HepG2 (cell line): ENCODE measurements at regions not wholly inside any gene's neighbourhood (a gene's known extent, or its start where the extent isn't known, plus 50 kb on each side); places are given as distances from the start of the nearest gene placed in this dataset.

Source experiments
- ATAC-seq: fragments of 200-7000 bp; cut with Tn5 transposase; 3 replicates; pipeline ENCODE4 v1.9.1; 2020; ENCODE audit warnings: mild to moderate bottlenecking, moderate library complexity
- BruUV-seq: library from RNA; stranded (reverse); fragments of 400-500 nt; replicated peaks from 2 replicates; lab custom pipeline; 2021; lab: Mats Ljungman, UMichigan
- CTCF ChIA-PET: fragments of 300-600 bp; formaldehyde crosslinking; extraction: SDS; loops from one replicate; lab custom pipeline; 2021; ENCODE audit warnings: low total read pairs, inconsistent platforms, low intra/inter-chr PET ratio; lab: Yijun Ruan, JAX
- POLR2A ChIA-PET: fragments of 350-600 bp; sonication (Branson Sonifier 250); formaldehyde crosslinking; loops from one replicate; lab custom pipeline; 2020; ENCODE audit warnings: antibody characterized with exemption, inconsistent platforms; lab: Yijun Ruan, JAX
- DNase-seq: peaks from one replicate; pipeline ENCODE4 v3.0.0-alpha.2; 2015; ENCODE audit warnings: low spot score
- FAIRE-seq: peaks from 3 replicates; lab custom pipeline; 2011; peaks lifted over from hg19 to GRCh38; lab: Jason Lieb, UNC
- H2AFZ ChIP-seq: one replicate; pipeline ENCODE4 v1.6.1; 2011; ENCODE audit warnings: low read length, inconsistent platforms
- H3K27ac ChIP-seq: fragments of 300-600 bp; 3 replicates; pipeline ENCODE4 v1.8.0; 2011; ENCODE audit warnings: mixed run types, mild to moderate bottlenecking, mixed read lengths, low read length, inconsistent platforms; ENCODE audit not compliant: insufficient read depth; ENCODE audit errors: extremely low read length
- H3K27me3 ChIP-seq, 2 experiments: fragments of 200-600 bp in 1 of 2; 2 replicates in 1 of 2; 3 replicates in 1 of 2; pipeline versions ENCODE4 v1.6.0 to v1.8.0; 2011; ENCODE audit warnings: low read length in 2 of 2, mild to moderate bottlenecking in 2 of 2, moderate library complexity in 2 of 2, inconsistent platforms in 1 of 2; ENCODE audit not compliant: insufficient read depth in 2 of 2, control insufficient read depth in 1 of 2
- H3K36me3 ChIP-seq, 2 experiments: fragments of 200-600 bp in 1 of 2; replicated peaks in 1 of 2; 2 replicates in 1 of 2; 3 replicates in 1 of 2; pipeline versions ENCODE4 v1.5.1 to v1.8.0; 2011; ENCODE audit warnings: low read length in 2 of 2, inconsistent platforms in 1 of 2; ENCODE audit not compliant: insufficient read depth in 2 of 2, control insufficient read depth in 1 of 2
- H3K4me1 ChIP-seq: 2 replicates; pipeline ENCODE4 v1.5.1; 2012; ENCODE audit warnings: low read length, inconsistent platforms; ENCODE audit not compliant: insufficient read depth
- H3K4me2 ChIP-seq: 2 replicates; pipeline ENCODE4 v1.6.0; 2011; ENCODE audit warnings: low read depth, low read length, inconsistent platforms
- H3K4me3 ChIP-seq, 3 experiments: fragments of 200-600 bp in 1 of 3; sonication (generic), shearing (Covaris generic) in 1 of 3; replicated peaks in 1 of 3; 2 replicates each; pipeline ENCODE4 v1.5.1; 2011 to 2016; ENCODE audit warnings: low read length in 3 of 3, inconsistent platforms in 2 of 3, low read depth in 2 of 3, mild to moderate bottlenecking in 2 of 3, control low read depth in 1 of 3, mixed read lengths in 1 of 3; ENCODE audit not compliant: insufficient read depth in 1 of 3
- H3K79me2 ChIP-seq: one replicate; pipeline ENCODE4 v1.6.1; 2011; ENCODE audit warnings: low read length, inconsistent platforms; ENCODE audit not compliant: insufficient read depth
- H3K9ac ChIP-seq: 2 replicates; pipeline ENCODE4 v1.6.0; 2011; ENCODE audit warnings: mild to moderate bottlenecking, low read depth, low read length, inconsistent platforms; ENCODE audit not compliant: insufficient read depth
- H3K9me3 ChIP-seq: 2 replicates; pipeline ENCODE4 v1.5.1; 2012; ENCODE audit warnings: mild to moderate bottlenecking, low read length
- H4K20me1 ChIP-seq: 2 replicates; pipeline ENCODE4 v1.6.0; 2011; ENCODE audit warnings: inconsistent platforms, mild to moderate bottlenecking, low read length, moderate library complexity; ENCODE audit not compliant: insufficient read depth
- ARNT2 ChIP-seq: sonication (generic); formaldehyde crosslinking; IDR thresholded peaks from 2 replicates; pipeline ENCODE4 v1.8.0; 2022; ENCODE audit warnings: mild to moderate bottlenecking, low read depth, missing genetic modification reagents, moderate library complexity
- HNF4A ChIP-seq: sonication (generic); formaldehyde crosslinking; IDR thresholded peaks from 2 replicates; pipeline ENCODE4 v1.4.0; 2020; ENCODE audit warnings: missing genetic modification reagents
- KDM3A ChIP-seq: IDR thresholded peaks from 2 replicates; pipeline ENCODE4 v1.6.1; 2018; ENCODE audit warnings: low read depth, missing compliant biosample characterization
- STAT6 ChIP-seq: sonication (generic); formaldehyde crosslinking; IDR thresholded peaks from 2 replicates; pipeline ENCODE4 v1.4.0; 2020; ENCODE audit warnings: missing genetic modification reagents, mild to moderate bottlenecking, borderline replicate concordance
- TBX3 ChIP-seq: fragments of 450-650 bp; IDR thresholded peaks from 2 replicates; pipeline ENCODE4 v1.6.1; 2017; ENCODE audit warnings: antibody characterized with exemption, mild to moderate bottlenecking, inconsistent platforms, borderline replicate concordance
- TP53 ChIP-seq: sonication (generic); formaldehyde crosslinking; conservative IDR thresholded peaks from 2 replicates; pipeline ENCODE4 v1.4.0; 2020; ENCODE audit warnings: missing genetic modification reagents
- YEATS2 ChIP-seq: sonication (generic); formaldehyde crosslinking; IDR thresholded peaks from 2 replicates; pipeline ENCODE4 v1.4.0; 2020; ENCODE audit warnings: missing genetic modification reagents, borderline replicate concordance
- ZFP36L2 ChIP-seq: sonication (generic); formaldehyde crosslinking; IDR thresholded peaks from 2 replicates; pipeline ENCODE4 v1.4.0; 2020; ENCODE audit warnings: missing genetic modification reagents
- ZFP91 ChIP-seq: sonication (generic); formaldehyde crosslinking; IDR thresholded peaks from 2 replicates; pipeline ENCODE4 v1.9.0; 2022; ENCODE audit warnings: missing genetic modification reagents, mild to moderate bottlenecking, borderline replicate concordance
- ZNF562 ChIP-seq: sonication (generic); formaldehyde crosslinking; IDR thresholded peaks from 2 replicates; pipeline ENCODE4 v1.8.0; 2022; ENCODE audit warnings: missing genetic modification reagents, borderline replicate concordance
- ZNF605 ChIP-seq: sonication (generic); formaldehyde crosslinking; IDR thresholded peaks from 2 replicates; pipeline ENCODE4 v1.8.0; 2022; ENCODE audit warnings: mild to moderate bottlenecking, missing genetic modification reagents
- ZNF607 ChIP-seq: sonication (generic); formaldehyde crosslinking; IDR thresholded peaks from 2 replicates; pipeline ENCODE4 v1.5.1; 2020; ENCODE audit warnings: missing genetic modification reagents, mild to moderate bottlenecking, borderline replicate concordance
- WGBS: methylation state at CpG from one replicate; pipeline ENCODE4 v1.1.6; 2017; ENCODE audit warnings: low lambda C conversion rate; 5-methylcytosine and 5-hydroxymethylcytosine counted together
- in situ Hi-C: cut with HindIII; loops from 2 replicates; pipeline ENCODE4 v1.10.0; 2017; ENCODE audit warnings: low pct_unique_long_range_greater_than_20kb; ENCODE audit not compliant: extremely low pct_ligation_motif_present
- intact Hi-C: fragments of 100-400 bp; cut with micrococcal nuclease; formaldehyde crosslinking; loops from one replicate; pipeline ENCODE4 v1.10.0; 2022; ENCODE audit not compliant: unreplicated experiment

GRCh38 chr18:41135146-41135545 lies 819.9 kb upstream of the PIK3C3 start:
- WGBS = 0% methylated on average over 1 of the region's 1 CpG
- no peak overlapping the region for H2AFZ ChIP-seq
- no peak overlapping the region for H3K9ac ChIP-seq
- CTCF ChIA-PET = no interaction called here
- no peak for FAIRE-seq
- POLR2A ChIA-PET = interaction anchor here (0.6 kb wide), 1 partner anchor 153 kb away, joined by 3 read pairs; no protein-coding TSS in a partner anchor
- no peaks in the 10 kb centered on the region for H4K20me1 ChIP-seq
- H3K4me3 ChIP-seq = no peak overlapping the region
- BruUV-seq = no TSS peak
- no peaks in the 10 kb centered on the region for H3K36me3 ChIP-seq
- H3K4me2 ChIP-seq = no peak overlapping the region
- in situ Hi-C loops = no loop called here
- H3K4me1 ChIP-seq = no peaks in the 10 kb centered on the region
- no peaks in the 10 kb centered on the region for H3K79me2 ChIP-seq
- no peak overlapping the region for H3K27ac ChIP-seq
- no peak for ATAC-seq
- H3K27me3 ChIP-seq = no peaks in the 10 kb centered on the region
- TF ChIP-seq ZNF605 (CRISPR knock-in tag) (no peak), ZNF607 (CRISPR knock-in tag) (no peak), ZFP36L2 (CRISPR knock-in tag) (no peak), HNF4A (CRISPR knock-in tag) (no peak)
- TF ChIP-seq, all 625 proteins: peak for 0
- H3K9me3 ChIP-seq = no peaks in the 10 kb centered on the region
- DNase-seq = no peak
- intact Hi-C loops = no loop called here

GRCh38 chr18:41134426-41134825 lies 820.6 kb upstream of the PIK3C3 start:
- H4K20me1 ChIP-seq = no peaks in the 10 kb centered on the region
- intact Hi-C loops (no loop called here), in situ Hi-C loops (no loop called here)
- H3K4me2 ChIP-seq = no peak overlapping the region
- H3K79me2 ChIP-seq = no peaks in the 10 kb centered on the region
- H3K4me1 ChIP-seq = no peaks in the 10 kb centered on the region
- FAIRE-seq (no peak), ATAC-seq (no peak), DNase-seq (no peak)
- H3K27ac ChIP-seq = no peak overlapping the region
- H3K9me3 ChIP-seq = no peaks in the 10 kb centered on the region
- no peak overlapping the region for H3K9ac ChIP-seq
- H3K27me3 ChIP-seq = no peaks in the 10 kb centered on the region
- no peak overlapping the region for H2AFZ ChIP-seq
- no peaks in the 10 kb centered on the region for H3K36me3 ChIP-seq
- ChIA-PET CTCF (no interaction called here), POLR2A (no interaction called here)
- 0% methylated on average over 4 of the region's 4 CpGs for WGBS
- BruUV-seq = no TSS peak
- H3K4me3 ChIP-seq = no peak overlapping the region
- TF ChIP-seq STAT6 (no peak), TP53 (CRISPR knock-in tag) (no peak), TBX3 (no peak), YEATS2 (no peak), ZFP91 (no peak), KDM3A (CRISPR knock-in tag) (no peak), ZNF562 (CRISPR knock-in tag) (no peak), ARNT2 (CRISPR knock-in tag) (no peak)
